Activated naive CD4-positive, alpha-beta T cell treated with anti-CD3 and anti-CD28 coated beads, Interleukin-2, amount 50 U/mL, for 72 hours (primary cell): ENCODE measurements at regions not wholly inside any gene's neighbourhood (a gene's known extent, or its start where the extent isn't known, plus 50 kb on each side); places are given as distances from the start of the nearest gene placed in this dataset.

Source experiments
- ATAC-seq, 2 donors: fragments of 150-1000 bp; cut with Tn5 transposase; 2 replicates each; pipeline ENCODE4 v1.10.0; 2021; ENCODE audit warnings: mild to moderate bottlenecking in 2 of 2, moderate library complexity in 2 of 2
- DNase-seq, 2 donors: peaks; one replicate each; pipeline ENCODE4 v3.0.0; 2021 to 2022; ENCODE audit warnings: low spot score in 2 of 2
- H3K27ac Mint-ChIP-seq, 2 donors: one replicate each; pipeline ENCODE4 v1.8.0; 2022; ENCODE audit warnings: mild to moderate bottlenecking in 2 of 2, mixed read lengths in 2 of 2
- H3K36me3 Mint-ChIP-seq, 2 donors: one replicate each; pipeline ENCODE4 v1.8.0; 2022; ENCODE audit warnings: mixed read lengths in 2 of 2
- H3K9me3 Mint-ChIP-seq, 2 donors: one replicate each; pipeline ENCODE4 v1.8.0; 2022; ENCODE audit warnings: mixed read lengths in 2 of 2

GRCh38 chr7:145644426-145645134 lies 472.0 kb upstream of the CNTNAP2 start:
- Mint-ChIP-seq H3K27ac (no peak overlapping the region), H3K36me3 (no peaks in the 10 kb centered on the region), H3K9me3 (peaks cover 9 to 13% of the 10 kb centered on the region in 2 donors)
- ATAC-seq (no peak), DNase-seq (no peak)

GRCh38 chr7:145643981-145644380 lies 472.6 kb upstream of the CNTNAP2 start:
- Mint-ChIP-seq H3K9me3 (peaks cover 9 to 13% of the 10 kb centered on the region in 2 donors), H3K27ac (no peak overlapping the region), H3K36me3 (no peaks in the 10 kb centered on the region)
- ATAC-seq (no peak), DNase-seq (no peak)

GRCh38 chr7:145633513-145633912 lies 483.1 kb upstream of the CNTNAP2 start:
- DNase-seq, result no peak
- no peak for ATAC-seq
- Mint-ChIP-seq H3K9me3 (peaks cover 0 to 7% of the 10 kb centered on the region in 2 donors), H3K27ac (no peak overlapping the region), H3K36me3 (no peaks in the 10 kb centered on the region)

- Mint-ChIP-seq H3K27ac (no peak overlapping the region), H3K36me3 (no peaks in the 10 kb centered on the region), H3K9me3 (peaks cover 5 to 16% of the 10 kb centered on the region in 2 donors)
- DNase-seq (no peak), ATAC-seq (no peak)
Measured at GRCh38 chr7:145624618-145625017, 492.0 kb upstream of the CNTNAP2 start.

GRCh38 chr7:145605963-145606362 lies 510.6 kb upstream of the CNTNAP2 start:
- peaks cover 27 to 34% of the 10 kb centered on the region in 2 donors for H3K9me3 Mint-ChIP-seq
- peaks cover 0 to 6% of the 10 kb centered on the region in 2 donors for H3K36me3 Mint-ChIP-seq
- no peak overlapping the region for H3K27ac Mint-ChIP-seq
- ATAC-seq (no peak), DNase-seq (no peak)

GRCh38 chr7:145599376-145599775 lies 517.2 kb upstream of the CNTNAP2 start:
- no peaks in the 10 kb centered on the region for H3K36me3 Mint-ChIP-seq
- no peak overlapping the region for H3K27ac Mint-ChIP-seq
- peaks cover 6 to 9% of the 10 kb centered on the region in 2 donors for H3K9me3 Mint-ChIP-seq
- ATAC-seq (no peak), DNase-seq (no peak)

GRCh38 chr7:145584401-145584800 lies 532.2 kb upstream of the CNTNAP2 start:
- Mint-ChIP-seq H3K9me3 (peaks cover 7 to 9% of the 10 kb centered on the region in 2 donors), H3K27ac (no peak overlapping the region), H3K36me3 (no peaks in the 10 kb centered on the region)
- DNase-seq (no peak), ATAC-seq (no peak)

GRCh38 chr7:145582742-145583303 lies 533.8 kb upstream of the CNTNAP2 start:
- H3K27ac Mint-ChIP-seq, result no peak overlapping the region
- ATAC-seq (no peak), DNase-seq (no peak)
- no peaks in the 10 kb centered on the region for H3K36me3 Mint-ChIP-seq
- H3K9me3 Mint-ChIP-seq, result peaks cover 4 to 9% of the 10 kb centered on the region in 2 donors

GRCh38 chr7:145557805-145558204 lies 558.8 kb upstream of the CNTNAP2 start:
- H3K27ac Mint-ChIP-seq, result no peak overlapping the region
- DNase-seq, result no peak
- ATAC-seq, result no peak
- peaks cover 0 to 6% of the 10 kb centered on the region in 2 donors for H3K9me3 Mint-ChIP-seq
- peaks cover 0 to 8% of the 10 kb centered on the region in 2 donors for H3K36me3 Mint-ChIP-seq

- Mint-ChIP-seq H3K36me3 (no peaks in the 10 kb centered on the region), H3K27ac (no peak overlapping the region), H3K9me3 (peaks cover 9 to 12% of the 10 kb centered on the region in 2 donors)
- DNase-seq, result no peak
- no peak for ATAC-seq
Measured at GRCh38 chr7:145543242-145543641, 573.4 kb upstream of the CNTNAP2 start.

- DNase-seq (no peak), ATAC-seq (no peak)
- Mint-ChIP-seq H3K36me3 (no peaks in the 10 kb centered on the region), H3K27ac (no peak overlapping the region), H3K9me3 (peaks cover 4 to 9% of the 10 kb centered on the region in 2 donors)
Measured at GRCh38 chr7:145539910-145540309, 576.7 kb upstream of the CNTNAP2 start.

- H3K9me3 Mint-ChIP-seq, result peaks cover 9 to 11% of the 10 kb centered on the region in 2 donors
- no peaks in the 10 kb centered on the region for H3K36me3 Mint-ChIP-seq
- ATAC-seq (no peak), DNase-seq (no peak)
- no peak overlapping the region for H3K27ac Mint-ChIP-seq
Measured at GRCh38 chr7:145534301-145534700, 582.3 kb upstream of the CNTNAP2 start.

GRCh38 chr7:145520284-145520683 lies 596.3 kb upstream of the CNTNAP2 start:
- peaks cover 0 to 10% of the 10 kb centered on the region in 2 donors for H3K9me3 Mint-ChIP-seq
- H3K36me3 Mint-ChIP-seq, result no peaks in the 10 kb centered on the region

GRCh38 chr7:145511004-145511403 lies 605.6 kb upstream of the CNTNAP2 start:
- ATAC-seq (no peak), DNase-seq (no peak)
- Mint-ChIP-seq H3K9me3 (peaks cover 6 to 11% of the 10 kb centered on the region in 2 donors), H3K36me3 (no peaks in the 10 kb centered on the region), H3K27ac (no peak overlapping the region)

More at GRCh38 chr7:145520284-145520683, 596.3 kb upstream of the CNTNAP2 start:
- no peak overlapping the region for H3K27ac Mint-ChIP-seq
- ATAC-seq, result no peak
- no peak for DNase-seq

GRCh38 chr7:145497911-145498525 lies 618.6 kb upstream of the CNTNAP2 start:
- peaks cover 0 to 5% of the 10 kb centered on the region in 2 donors for H3K36me3 Mint-ChIP-seq
- peaks cover 9 to 15% of the 10 kb centered on the region in 2 donors for H3K9me3 Mint-ChIP-seq
- DNase-seq (no peak), ATAC-seq (no peak)
- H3K27ac Mint-ChIP-seq, result no peak overlapping the region

GRCh38 chr7:145490356-145490755 lies 626.2 kb upstream of the CNTNAP2 start:
- Mint-ChIP-seq H3K27ac (no peak overlapping the region), H3K36me3 (peaks cover 0 to 5% of the 10 kb centered on the region in 2 donors), H3K9me3 (peaks cover 15 to 29% of the 10 kb centered on the region in 2 donors)
- DNase-seq (no peak), ATAC-seq (no peak)

GRCh38 chr7:145489609-145490008 lies 627.0 kb upstream of the CNTNAP2 start:
- Mint-ChIP-seq H3K9me3 (peaks cover 15 to 29% of the 10 kb centered on the region in 2 donors), H3K36me3 (peaks cover 0 to 5% of the 10 kb centered on the region in 2 donors), H3K27ac (no peak overlapping the region)
- DNase-seq, result no peak
- ATAC-seq, result no peak
